Mesenchymal stem cell (in vitro differentiated cells and primary cell): ENCODE measurements at regions not wholly inside any gene's neighbourhood (a gene's known extent, or its start where the extent isn't known, plus 50 kb on each side); places are given as distances from the start of the nearest gene placed in this dataset.

ENCODE experiments used
- DNase-seq: peaks from one replicate; pipeline ENCODE4 v3.0.0-alpha.2; 2013
- H2AFZ ChIP-seq: one replicate; pipeline ENCODE4 v1.6.1; 2013; ENCODE audit warnings: low read depth, mild to moderate bottlenecking, control low read depth, inconsistent platforms, low read length, moderate library complexity
- H2AK5ac ChIP-seq: 2 replicates; pipeline ENCODE4 v1.6.1; 2013; ENCODE audit warnings: low read length, moderate library complexity, mild to moderate bottlenecking, inconsistent platforms; ENCODE audit not compliant: severe bottlenecking
- H2BK120ac ChIP-seq: one replicate; pipeline ENCODE4 v1.6.1; 2013; ENCODE audit warnings: low read depth, mild to moderate bottlenecking, inconsistent platforms, low read length, moderate library complexity
- H2BK12ac ChIP-seq, 2 experiments: one replicate each; pipeline ENCODE4 v1.6.1; 2013; ENCODE audit warnings: inconsistent platforms in 2 of 2, low read length in 2 of 2, mild to moderate bottlenecking in 2 of 2, moderate library complexity in 2 of 2, control low read depth in 1 of 2
- H2BK15ac ChIP-seq: one replicate; pipeline ENCODE4 v1.6.1; 2013; ENCODE audit warnings: mild to moderate bottlenecking, low read depth, inconsistent platforms; ENCODE audit not compliant: poor library complexity, severe bottlenecking
- H2BK5ac ChIP-seq: 2 replicates; pipeline ENCODE4 v1.6.1; 2013; ENCODE audit warnings: low read depth, mild to moderate bottlenecking, low read length, control low read depth, inconsistent platforms; ENCODE audit not compliant: poor library complexity, severe bottlenecking
- H3K14ac ChIP-seq, 2 experiments: one replicate each; pipeline ENCODE4 v1.6.1; 2013; ENCODE audit warnings: inconsistent platforms in 2 of 2, low read length in 2 of 2, control low read depth in 1 of 2, mild to moderate bottlenecking in 1 of 2, moderate library complexity in 1 of 2
- H3K18ac ChIP-seq, 2 experiments: one replicate each; pipeline ENCODE4 v1.6.1; 2013; ENCODE audit warnings: inconsistent platforms in 2 of 2, low read length in 2 of 2, control low read depth in 1 of 2, low read depth in 1 of 2, mild to moderate bottlenecking in 1 of 2
- H3K23ac ChIP-seq, 2 experiments: one replicate each; pipeline ENCODE4 v1.6.1; 2013; ENCODE audit warnings: inconsistent platforms in 2 of 2, low read length in 2 of 2, mild to moderate bottlenecking in 2 of 2, moderate library complexity in 2 of 2, control low read depth in 1 of 2
- H3K27ac ChIP-seq: 2 replicates; pipeline ENCODE4 v1.5.1; 2013; ENCODE audit warnings: mild to moderate bottlenecking, moderate library complexity, low read length, control low read depth, inconsistent platforms; ENCODE audit not compliant: poor library complexity, severe bottlenecking
- H3K27me3 ChIP-seq, 2 experiments: 2 replicates each; pipeline versions ENCODE4 v1.6.1 to v1.7.0; 2013; ENCODE audit warnings: low read length in 2 of 2, mild to moderate bottlenecking in 2 of 2, moderate library complexity in 2 of 2, control low read depth in 1 of 2, inconsistent platforms in 1 of 2; ENCODE audit not compliant: control insufficient read depth in 1 of 2, insufficient read depth in 1 of 2
- H3K36me3 ChIP-seq, 2 experiments: 2 replicates each; pipeline versions ENCODE4 v1.6.1 to v1.7.0; 2013; ENCODE audit warnings: low read length in 2 of 2, control low read depth in 1 of 2, inconsistent platforms in 1 of 2, low read depth in 1 of 2, mild to moderate bottlenecking in 1 of 2; ENCODE audit not compliant: insufficient read depth in 2 of 2, control insufficient read depth in 1 of 2
- H3K4ac ChIP-seq, 2 experiments: one replicate each; pipeline ENCODE4 v1.6.1; 2013; ENCODE audit warnings: inconsistent platforms in 2 of 2, low read length in 2 of 2, mild to moderate bottlenecking in 2 of 2, moderate library complexity in 2 of 2, control low read depth in 1 of 2, low read depth in 1 of 2
- H3K4me1 ChIP-seq: 2 replicates; pipeline ENCODE4 v1.6.1; 2013; ENCODE audit warnings: low read depth, low read length, control low read depth; ENCODE audit not compliant: control insufficient read depth, insufficient read depth
- H3K4me2 ChIP-seq: 2 replicates; pipeline ENCODE4 v1.6.1; 2013; ENCODE audit warnings: low read length, mild to moderate bottlenecking, inconsistent platforms; ENCODE audit not compliant: poor library complexity, severe bottlenecking
- H3K4me3 ChIP-seq, 2 experiments: 2 replicates each; pipeline versions ENCODE4 v1.5.1 to v1.7.0; 2013; ENCODE audit warnings: low read length in 2 of 2, mild to moderate bottlenecking in 2 of 2, control low read depth in 1 of 2, low read depth in 1 of 2; ENCODE audit not compliant: insufficient read depth in 1 of 2
- H3K79me1 ChIP-seq: replicated peaks from 2 replicates; pipeline ENCODE4 v1.6.1; 2013; ENCODE audit warnings: mild to moderate bottlenecking, control low read depth, low read length, inconsistent platforms; ENCODE audit not compliant: poor library complexity, severe bottlenecking
- H3K9ac ChIP-seq: 2 replicates; pipeline ENCODE4 v1.7.0; 2013; ENCODE audit warnings: mild to moderate bottlenecking, low read length, moderate library complexity
- H3K9me3 ChIP-seq: 2 replicates; pipeline ENCODE4 v1.7.0; 2013; ENCODE audit warnings: mild to moderate bottlenecking, low read length; ENCODE audit not compliant: control insufficient read depth
- H4K8ac ChIP-seq: one replicate; pipeline ENCODE4 v1.6.1; 2013; ENCODE audit warnings: inconsistent platforms, mild to moderate bottlenecking, low read length, moderate library complexity
- H4K91ac ChIP-seq: one replicate; pipeline ENCODE4 v1.6.1; 2013; ENCODE audit warnings: mild to moderate bottlenecking, low read length, inconsistent platforms
- WGBS: methylation state at CpG from one replicate; pipeline ENCODE4 v1.1.7; 2013; ENCODE audit warnings: mixed read lengths; 5-methylcytosine and 5-hydroxymethylcytosine counted together

DNA sequence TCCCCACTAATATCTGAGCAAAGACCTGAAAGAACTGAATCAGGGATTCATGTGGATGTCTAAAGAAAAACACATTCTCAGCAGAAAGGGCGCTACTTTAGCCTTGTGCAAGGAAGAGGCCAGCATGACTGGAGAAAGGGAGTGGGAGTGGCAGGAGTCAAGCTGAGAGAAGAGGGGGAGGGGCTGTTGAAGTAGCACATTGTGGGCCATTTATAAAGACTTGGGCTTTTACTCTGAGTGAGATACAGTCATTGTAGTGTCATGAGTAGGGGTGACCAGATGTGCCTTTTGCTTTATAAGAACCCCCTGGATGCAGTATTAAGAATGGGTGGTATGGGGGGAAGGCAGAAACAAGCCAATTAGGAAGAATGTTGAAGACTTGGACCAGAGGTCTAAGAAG is 452.8 kb downstream of the ENC1 start:
- no peaks in the 10 kb centered on the region for H3K36me3 ChIP-seq
- no peak overlapping the region for H3K27ac ChIP-seq
- H3K4me3 ChIP-seq = no peak overlapping the region
- no peak overlapping the region for H3K4ac ChIP-seq
- peaks cover 6% of the 10 kb centered on the region for H3K9me3 ChIP-seq
- no peak overlapping the region for H3K4me2 ChIP-seq
- H4K8ac ChIP-seq = no peak overlapping the region
- H2AK5ac ChIP-seq = no peak overlapping the region
- H2BK15ac ChIP-seq = no peak overlapping the region
- no peaks in the 10 kb centered on the region for H3K79me1 ChIP-seq
- H3K9ac ChIP-seq = no peak overlapping the region
- peaks cover 0 to 9% of the 10 kb centered on the region in 2 experiments for H3K27me3 ChIP-seq
- WGBS = 88% methylated on average over 1 of the region's 1 CpG
- no peak overlapping the region for H2BK120ac ChIP-seq
- H3K18ac ChIP-seq = no peak overlapping the region
- no peak overlapping the region for H4K91ac ChIP-seq
- H3K23ac ChIP-seq = no peak overlapping the region
- DNase-seq = no peak
- H2BK5ac ChIP-seq = no peak overlapping the region
- H2BK12ac ChIP-seq = no peak overlapping the region
- H2AFZ ChIP-seq = no peak overlapping the region
- H3K14ac ChIP-seq = no peak overlapping the region
- H3K4me1 ChIP-seq = no peaks in the 10 kb centered on the region

DNA sequence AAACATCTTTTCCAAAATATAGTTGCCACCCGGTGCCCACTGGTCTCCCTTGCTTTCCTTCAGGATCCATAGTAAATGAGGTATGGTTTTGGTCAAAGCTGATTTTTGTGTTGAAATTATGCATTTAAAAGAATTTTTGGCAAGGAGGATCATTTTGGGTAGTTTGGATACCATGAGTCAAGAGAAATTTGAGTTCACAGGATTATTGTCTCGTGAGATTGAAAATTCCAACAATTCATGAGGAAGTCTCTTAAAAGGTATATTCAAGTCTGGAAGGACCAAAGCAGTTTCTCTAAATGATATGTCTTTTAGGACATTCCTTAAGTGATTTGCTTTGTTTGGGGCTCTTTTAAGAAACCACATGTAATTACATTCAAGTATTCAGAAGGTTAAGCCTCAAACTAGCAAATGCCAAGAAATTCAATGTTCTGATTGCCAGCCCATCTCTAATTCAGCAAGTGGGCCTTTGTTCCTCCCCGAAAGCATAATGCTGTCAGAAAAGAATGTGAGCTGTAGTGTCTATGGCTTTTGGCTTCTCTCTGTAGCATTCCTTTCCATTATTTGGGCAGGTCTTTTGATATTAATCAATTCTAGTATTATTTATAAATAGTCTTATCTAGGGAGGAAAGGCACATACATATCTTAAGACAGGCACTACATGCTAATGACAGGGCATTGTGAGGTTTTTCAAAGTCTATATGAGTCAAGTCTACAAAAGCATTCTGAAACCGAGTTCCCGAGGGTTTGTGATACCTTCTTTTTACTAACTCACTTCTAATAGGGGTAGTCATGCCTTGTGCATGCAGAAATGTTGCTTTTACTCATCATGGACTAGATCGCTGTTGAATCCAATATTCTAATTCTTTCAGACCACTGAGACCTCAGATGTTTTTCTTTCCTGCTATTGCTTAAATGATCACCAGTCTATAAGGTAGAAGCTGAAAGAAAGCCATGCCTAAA is 453.9 kb downstream of the ENC1 start:
- Histone ChIP-seq H3K79me1 (no peaks in the 10 kb centered on the region), H3K14ac (no peak overlapping the region), H3K4me3 (no peak overlapping the region), H2BK15ac (no peak overlapping the region), H3K36me3 (no peaks in the 10 kb centered on the region), H3K23ac (no peak overlapping the region), H4K8ac (no peak overlapping the region), H3K9me3 (peaks cover 6% of the 10 kb centered on the region), H2BK5ac (no peak overlapping the region), H2BK12ac (no peak overlapping the region), H2AFZ (no peak overlapping the region), H3K9ac (no peak overlapping the region), H3K4ac (no peak overlapping the region), H3K4me2 (no peak overlapping the region), H3K18ac (no peak overlapping the region), H4K91ac (no peak overlapping the region), H2BK120ac (no peak overlapping the region), H2AK5ac (no peak overlapping the region), H3K27ac (no peak overlapping the region), H3K27me3 (peaks cover 0 to 9% of the 10 kb centered on the region in 2 experiments), H3K4me1 (no peaks in the 10 kb centered on the region)
- WGBS = 87% methylated on average over 5 of the region's 6 CpGs
- DNase-seq = no peak

DNA sequence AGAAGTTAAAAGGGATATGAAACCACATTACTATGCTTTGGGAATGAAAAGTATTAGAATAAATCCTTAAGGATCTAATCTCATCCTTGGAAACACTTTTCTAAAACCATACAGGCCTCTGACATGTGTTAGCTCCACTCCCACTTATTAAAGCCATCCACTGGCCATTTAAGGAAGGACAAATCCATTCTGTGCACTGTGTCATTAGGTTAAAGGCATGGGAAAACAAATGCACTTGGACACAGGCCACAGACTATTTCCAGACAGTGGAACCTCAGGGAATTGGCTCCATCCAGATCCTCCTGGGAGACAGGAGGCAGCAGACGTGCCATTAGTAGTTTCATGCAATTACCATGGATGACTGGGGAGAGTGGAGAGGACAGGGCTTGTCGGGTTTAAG is 454.9 kb downstream of the ENC1 start:
- Histone ChIP-seq H3K4me1 (no peaks in the 10 kb centered on the region), H3K4ac (no peak overlapping the region), H3K36me3 (no peaks in the 10 kb centered on the region), H2AK5ac (no peak overlapping the region), H2AFZ (no peak overlapping the region), H3K4me3 (no peak overlapping the region), H3K9ac (no peak overlapping the region), H2BK15ac (no peak overlapping the region), H3K4me2 (no peak overlapping the region), H2BK5ac (no peak overlapping the region), H4K91ac (no peak overlapping the region), H3K79me1 (no peaks in the 10 kb centered on the region), H2BK12ac (no peak overlapping the region), H4K8ac (no peak overlapping the region), H3K23ac (no peak overlapping the region), H2BK120ac (no peak overlapping the region), H3K27me3 (peaks cover 0 to 9% of the 10 kb centered on the region in 2 experiments), H3K27ac (no peak overlapping the region), H3K18ac (no peak overlapping the region), H3K9me3 (peaks cover 6% of the 10 kb centered on the region), H3K14ac (no peak overlapping the region)
- 50% methylated on average over 1 of the region's 2 CpGs for WGBS
- DNase-seq = no peak

DNA sequence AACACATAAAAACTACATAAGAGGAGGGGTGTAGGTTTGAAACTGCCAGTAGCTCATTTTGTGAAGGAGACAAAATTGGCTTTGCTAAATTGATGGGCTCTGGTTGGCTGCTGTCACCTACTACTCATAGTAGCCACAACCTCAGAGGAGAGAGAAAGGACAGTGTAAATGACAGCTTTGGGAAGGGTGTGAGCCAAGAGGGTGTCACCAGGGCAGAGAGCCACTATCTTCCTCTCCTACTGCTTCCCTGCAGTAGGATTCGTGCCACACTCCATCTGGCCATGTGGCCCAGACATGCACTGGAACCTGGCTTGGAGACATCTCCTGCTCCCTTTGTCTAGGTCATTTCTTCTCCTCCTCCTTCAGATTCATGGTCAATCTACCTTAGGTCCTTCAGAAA is 455.9 kb downstream of the ENC1 start:
- H3K9ac ChIP-seq = no peak overlapping the region
- no peak for DNase-seq
- no peaks in the 10 kb centered on the region for H3K79me1 ChIP-seq
- H3K4ac ChIP-seq = no peak overlapping the region
- peak overlapping the region in 1 of 2 experiments; percentile 30 for H3K18ac ChIP-seq
- H3K14ac ChIP-seq = no peak overlapping the region
- 87% methylated on average over 1 of the region's 1 CpG for WGBS
- H2BK15ac ChIP-seq = no peak overlapping the region
- H3K36me3 ChIP-seq = no peaks in the 10 kb centered on the region
- H2AFZ ChIP-seq = no peak overlapping the region
- peaks cover 6% of the 10 kb centered on the region for H3K9me3 ChIP-seq
- H3K27me3 ChIP-seq = peaks cover 0 to 9% of the 10 kb centered on the region in 2 experiments
- no peak overlapping the region for H3K4me3 ChIP-seq
- no peaks in the 10 kb centered on the region for H3K4me1 ChIP-seq
- H2AK5ac ChIP-seq = no peak overlapping the region
- H2BK120ac ChIP-seq = no peak overlapping the region
- H4K91ac ChIP-seq = no peak overlapping the region
- H2BK12ac ChIP-seq = no peak overlapping the region
- H3K4me2 ChIP-seq = no peak overlapping the region
- no peak overlapping the region for H2BK5ac ChIP-seq
- no peak overlapping the region for H3K23ac ChIP-seq
- H3K27ac ChIP-seq = no peak overlapping the region
- no peak overlapping the region for H4K8ac ChIP-seq
